ENCODE measurements at regions not wholly inside any gene's neighbourhood (a gene's known extent, or its start where the extent isn't known, plus 50 kb on each side); places are given as distances from the start of the nearest gene placed in this dataset.

- TF ChIP-seq EZH2 (IDR thresholded peaks at IDR 0.05) (no peak), CTCF (IDR thresholded peaks at IDR 0.05) (no peak)
Observed at GRCh38 chr9:135371535-135371934, 108.0 kb upstream of the PPP1R26 start.
